ENCODE measurements at regions not wholly inside any gene's neighbourhood (a gene's known extent, or its start where the extent isn't known, plus 50 kb on each side); places are given as distances from the start of the nearest gene placed in this dataset.

DNA sequence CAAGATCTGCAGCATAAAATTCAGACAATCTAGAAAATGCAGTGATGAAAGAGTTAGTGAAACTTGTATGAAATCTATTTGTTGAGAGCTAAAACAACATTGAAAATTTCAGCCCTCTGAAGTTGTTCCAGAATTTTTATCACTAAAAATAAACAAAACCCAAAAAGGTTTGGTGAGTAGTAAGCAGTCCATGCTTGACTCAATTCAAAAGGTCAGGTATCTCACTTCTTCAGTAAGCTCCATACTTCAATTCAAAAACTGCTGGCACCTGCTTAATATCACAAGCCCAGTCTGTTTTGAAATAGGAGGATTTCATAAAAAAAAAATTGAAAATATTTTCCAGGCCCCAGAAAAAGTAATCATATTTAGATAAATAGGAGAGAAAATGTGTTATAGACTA is 894.4 kb downstream of the SLITRK5 start:
- in situ Hi-C loops (cut with MboI; ENCODE audit: low pct_unique_long_range_greater_than_20kb in 2 of 9, low sequenced_read_pairs in 9 of 9, unreplicated experiment in 9 of 9), result no loop called here
- ATAC-seq (replicated peaks in 6 of 8), result no peak
- no peak overlapping the region for H3K4me3 ChIP-seq
- no peaks in the 10 kb centered on the region for H3K4me1 ChIP-seq (replicated peaks in 1 of 2)
- H3K27ac ChIP-seq, result no peak overlapping the region

DNA sequence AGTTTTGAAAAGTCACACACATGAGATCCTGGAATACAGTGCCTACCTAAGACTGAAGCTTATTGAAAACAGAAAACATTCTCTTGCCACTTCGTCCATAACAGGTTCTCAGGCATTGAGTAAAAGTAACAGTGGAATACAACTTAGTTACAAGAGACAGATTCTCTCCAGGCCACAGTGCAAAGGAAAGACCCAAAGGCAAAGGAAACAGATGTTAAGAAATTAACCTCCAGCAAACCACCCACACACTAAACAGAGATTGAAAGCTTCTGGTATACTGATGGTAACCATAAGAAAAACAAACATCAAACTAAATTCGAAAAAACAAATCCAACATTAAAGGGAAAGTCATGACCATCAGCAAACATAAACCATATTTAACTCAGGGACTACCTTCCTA is 914.7 kb downstream of the SLITRK5 start:
- no peak for ATAC-seq (replicated peaks in 6 of 8)
- in situ Hi-C loops (cut with MboI; ENCODE audit: low pct_unique_long_range_greater_than_20kb in 2 of 9, low sequenced_read_pairs in 9 of 9, unreplicated experiment in 9 of 9), result no loop called here
- 0 to 90% (median 43%) methylated on average over 1 to 2 of the region's 2 CpGs; no CpG with 5 or more reads in 1 of the 10 experiments for WGBS, 10 experiments

DNA sequence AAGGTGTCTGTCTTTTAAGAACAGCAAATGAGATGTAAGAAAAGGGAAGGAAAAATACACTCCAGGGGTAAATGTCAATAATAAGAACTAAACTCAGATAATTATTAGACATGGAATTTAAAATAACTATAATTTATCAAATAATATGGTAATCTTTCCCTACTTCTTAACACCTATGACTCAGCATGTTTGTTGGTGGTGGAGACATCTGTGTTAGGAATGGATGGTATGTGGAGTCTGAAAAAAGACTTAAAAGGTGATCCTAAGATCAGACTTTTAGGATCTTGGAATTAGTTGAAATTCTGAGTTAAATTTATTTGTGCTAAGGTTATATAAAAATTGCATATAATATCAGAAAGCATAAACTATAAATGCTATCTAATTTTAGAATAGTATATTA is 915.1 kb downstream of the SLITRK5 start:
- no peak for ATAC-seq (replicated peaks in 6 of 8)
- Histone ChIP-seq H3K27ac (no peak overlapping the region), H3K4me3 (no peak overlapping the region), H3K4me1 (replicated peaks in 1 of 2) (no peaks in the 10 kb centered on the region)
- in situ Hi-C loops (cut with MboI; ENCODE audit: low pct_unique_long_range_greater_than_20kb in 2 of 9, low sequenced_read_pairs in 9 of 9, unreplicated experiment in 9 of 9), result no loop called here

More for the DNA sequence above, 914.7 kb downstream of the SLITRK5 start:
- H3K4me3 ChIP-seq, result no peak overlapping the region
- H3K4me1 ChIP-seq (replicated peaks in 1 of 2), result no peaks in the 10 kb centered on the region
- no peak overlapping the region for H3K27ac ChIP-seq

DNA sequence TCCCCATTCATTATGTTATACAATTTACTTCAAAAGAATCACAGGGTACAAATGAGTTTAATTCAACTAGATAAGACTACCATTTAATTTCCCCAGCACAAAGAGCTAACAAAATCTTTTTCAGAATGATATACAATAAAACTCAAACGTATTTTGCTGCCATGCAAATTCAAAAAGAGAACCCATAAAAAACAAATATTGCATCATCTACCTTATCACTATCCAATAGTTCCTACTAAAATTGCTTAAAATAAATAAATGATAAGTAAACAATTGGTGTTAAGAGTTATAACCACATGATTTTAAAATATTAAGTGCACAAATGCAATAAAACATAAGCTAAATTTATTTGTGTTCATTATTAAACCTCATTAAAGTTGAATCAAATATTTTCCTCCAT is 919.4 kb downstream of the SLITRK5 start:
- no peak overlapping the region for H3K27ac ChIP-seq
- no peaks in the 10 kb centered on the region for H3K4me1 ChIP-seq (replicated peaks in 1 of 2)
- ATAC-seq (replicated peaks in 6 of 8), result no peak
- in situ Hi-C loops (cut with MboI; ENCODE audit: low pct_unique_long_range_greater_than_20kb in 2 of 9, low sequenced_read_pairs in 9 of 9, unreplicated experiment in 9 of 9), result no loop called here
- 0 to 100% (median 70%) methylated on average over 1 of the region's 1 CpG; no CpG with 5 or more reads in 1 of the 10 experiments for WGBS, 10 experiments
- no peak overlapping the region for H3K4me3 ChIP-seq

DNA sequence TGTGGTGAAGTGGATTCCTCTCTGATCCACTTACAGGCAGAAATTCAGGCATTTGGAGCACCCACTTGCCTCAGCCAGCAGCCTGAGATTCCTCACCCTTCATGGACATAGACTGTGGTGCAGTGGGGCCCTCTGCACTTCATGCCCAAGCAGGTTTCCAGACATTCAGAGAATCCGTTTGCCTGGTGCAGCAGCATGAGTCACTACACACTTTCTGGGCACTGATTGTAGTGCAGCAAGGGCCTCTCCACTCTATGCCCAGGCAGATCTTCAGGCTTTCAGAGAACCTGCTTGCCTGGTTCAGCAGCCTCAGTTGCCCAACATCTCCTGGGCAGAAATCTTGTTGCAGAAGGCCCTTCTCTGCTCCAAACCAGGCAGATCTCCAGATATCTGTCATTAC is 920.9 kb downstream of the SLITRK5 start:
- no peak overlapping the region for H3K27ac ChIP-seq
- in situ Hi-C loops (cut with MboI; ENCODE audit: low pct_unique_long_range_greater_than_20kb in 2 of 9, low sequenced_read_pairs in 9 of 9, unreplicated experiment in 9 of 9), result no loop called here
- 14 to 86% (median 40%) methylated on average over 1 of the region's 1 CpG; no CpG with 5 or more reads in 6 of the 10 experiments for WGBS, 10 experiments
- H3K4me1 ChIP-seq (replicated peaks in 1 of 2), result no peaks in the 10 kb centered on the region
- H3K4me3 ChIP-seq, result no peak overlapping the region
- ATAC-seq (replicated peaks in 6 of 8), result no peak

DNA sequence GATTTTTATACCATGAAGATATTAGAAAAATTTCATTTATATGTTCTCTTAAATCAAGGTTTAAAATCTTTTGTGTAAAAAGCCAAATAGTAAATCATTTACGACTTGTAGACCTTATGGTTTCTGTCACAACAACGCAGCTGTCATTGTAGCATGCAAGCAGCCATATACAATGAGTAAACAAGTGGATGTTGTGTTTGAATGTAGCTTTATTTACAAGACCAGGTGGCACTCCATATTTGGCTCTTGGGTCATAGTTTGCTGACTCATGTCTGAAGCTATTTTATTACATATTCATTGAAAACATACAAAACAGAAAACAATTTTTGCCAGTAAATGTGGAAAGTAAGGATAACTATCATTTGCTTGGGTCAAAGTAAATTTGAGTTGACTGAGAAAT is 930.8 kb downstream of the SLITRK5 start:
- Histone ChIP-seq H3K27ac (no peak overlapping the region), H3K4me3 (no peak overlapping the region), H3K4me1 (replicated peaks in 1 of 2) (no peaks in the 10 kb centered on the region)
- no peak for ATAC-seq (replicated peaks in 6 of 8)
- in situ Hi-C loops (cut with MboI; ENCODE audit: low pct_unique_long_range_greater_than_20kb in 2 of 9, low sequenced_read_pairs in 9 of 9, unreplicated experiment in 9 of 9), result no loop called here
- 0 to 96% (median 83%) methylated on average over 2 of the region's 2 CpGs; no CpG with 5 or more reads in 1 of the 10 experiments for WGBS, 10 experiments

DNA sequence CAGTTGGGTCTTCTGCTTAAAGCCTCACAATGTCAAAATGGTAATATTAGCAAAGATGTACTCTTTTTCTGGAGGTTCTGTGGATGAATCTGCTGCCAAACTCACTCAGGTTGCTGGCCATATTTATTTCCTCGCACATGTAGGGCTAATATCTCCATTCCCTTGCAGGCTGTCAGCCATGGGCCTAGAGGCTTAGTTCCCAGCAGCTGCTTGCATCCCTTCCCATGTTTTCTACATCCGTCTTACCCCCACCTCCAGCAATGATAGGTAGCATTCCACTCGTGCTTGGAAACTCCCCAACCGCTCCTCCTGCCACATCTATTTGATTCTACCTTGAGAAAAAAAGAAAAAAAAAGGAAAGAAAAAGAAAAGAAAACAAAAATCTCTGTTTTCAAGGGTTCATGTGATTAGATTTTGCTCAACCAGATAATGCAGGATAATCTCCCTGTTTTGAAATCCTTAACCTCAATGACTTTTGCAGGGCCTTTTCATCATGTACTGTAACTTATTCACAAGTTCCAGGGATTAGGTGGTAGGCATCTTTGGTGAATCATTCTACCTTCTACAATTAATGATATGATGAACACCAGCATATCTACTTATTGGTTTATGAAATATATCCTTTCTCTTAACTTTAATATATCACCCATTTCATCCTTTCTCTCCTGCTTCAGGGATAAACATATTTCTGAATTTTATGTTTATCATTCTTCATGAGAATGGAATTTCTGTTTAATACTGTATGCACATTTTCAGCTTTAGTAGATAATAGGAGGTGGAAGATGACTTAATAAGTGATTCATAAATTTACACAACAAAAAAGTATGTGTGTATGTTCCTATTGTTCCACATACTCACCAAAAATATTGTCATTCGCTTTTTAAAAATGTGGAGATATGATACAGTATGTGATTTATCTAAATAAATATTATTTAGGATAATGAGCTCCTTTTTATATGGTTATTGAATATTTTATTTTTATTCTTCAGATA is 931.9 kb downstream of the SLITRK5 start:
- H3K4me3 ChIP-seq, result no peak overlapping the region
- H3K4me1 ChIP-seq (replicated peaks in 1 of 2), result no peaks in the 10 kb centered on the region
- no peak for ATAC-seq (replicated peaks in 6 of 8)
- H3K27ac ChIP-seq, result no peak overlapping the region
- in situ Hi-C loops (cut with MboI; ENCODE audit: low pct_unique_long_range_greater_than_20kb in 2 of 9, low sequenced_read_pairs in 9 of 9, unreplicated experiment in 9 of 9), result no loop called here
- WGBS, 10 experiments, result 0 to 96% (median 77%) methylated on average over 1 to 5 of the region's 5 CpGs

DNA sequence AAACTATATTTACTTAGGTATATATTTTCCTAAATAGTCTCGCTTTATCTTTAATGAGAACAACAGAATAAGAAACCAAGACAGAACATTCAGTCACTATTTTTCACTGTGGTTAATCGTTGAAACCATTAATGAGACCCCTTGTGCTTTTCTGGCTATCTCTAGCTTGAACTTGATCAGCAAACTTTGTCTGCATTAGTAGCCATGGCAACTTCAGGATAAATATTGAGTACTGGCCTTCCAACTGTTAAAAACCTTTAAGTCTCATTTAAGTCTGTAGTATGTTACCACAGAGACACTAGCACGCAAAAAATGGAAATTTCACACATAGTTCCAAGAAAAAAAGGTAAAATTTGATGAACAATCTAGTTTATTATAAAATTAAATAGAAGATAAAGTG is 946.0 kb downstream of the SLITRK5 start:
- WGBS, 10 experiments, result 7 to 100% (median 69%) methylated on average over 1 to 3 of the region's 3 CpGs
- ATAC-seq (replicated peaks in 6 of 8), result peak in 1 of 8 experiments; percentile 36
- in situ Hi-C loops (cut with MboI; ENCODE audit: low pct_unique_long_range_greater_than_20kb in 2 of 9, low sequenced_read_pairs in 9 of 9, unreplicated experiment in 9 of 9), result no loop called here

DNA sequence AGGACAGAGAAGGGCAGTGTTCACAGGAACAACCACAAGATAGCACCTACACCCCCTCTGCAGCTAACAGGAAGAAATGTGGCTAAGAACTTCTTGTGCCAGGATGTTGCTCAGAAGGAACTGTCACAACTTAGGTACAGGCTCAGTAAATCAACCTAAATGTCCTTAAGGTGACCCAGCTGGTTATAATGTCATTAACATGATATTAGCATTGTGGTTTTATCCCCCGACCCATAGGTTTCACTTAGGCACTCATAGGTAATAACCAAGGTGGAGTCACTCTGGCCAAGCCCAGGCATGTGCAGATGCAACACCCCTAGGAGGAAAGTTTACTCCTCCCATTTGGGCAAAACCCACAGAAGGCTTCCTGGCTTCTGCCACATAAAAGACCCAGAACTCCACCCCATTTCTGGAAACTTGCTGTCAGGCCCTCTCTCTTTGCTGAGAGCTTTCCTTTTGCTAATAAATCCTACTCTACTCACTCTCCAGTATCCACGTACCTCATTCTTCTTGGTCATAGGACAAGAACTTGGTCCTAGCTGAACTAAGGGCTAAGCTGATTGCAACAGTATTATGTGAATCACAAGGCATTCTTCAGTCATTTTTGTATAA is 951.3 kb downstream of the SLITRK5 start:
- no peak overlapping the region for H3K4me3 ChIP-seq
- in situ Hi-C loops (cut with MboI; ENCODE audit: low pct_unique_long_range_greater_than_20kb in 2 of 9, low sequenced_read_pairs in 9 of 9, unreplicated experiment in 9 of 9), result no loop called here
- no peaks in the 10 kb centered on the region for H3K4me1 ChIP-seq (replicated peaks in 1 of 2)
- ATAC-seq (replicated peaks in 6 of 8), result no peak
- no peak overlapping the region for H3K27ac ChIP-seq
- WGBS, 10 experiments, result 0 to 100% (median 91%) methylated on average over 1 to 2 of the region's 2 CpGs; no CpG with 5 or more reads in 3 of the 10 experiments

More for the DNA sequence above, 946.0 kb downstream of the SLITRK5 start:
- no peak overlapping the region for H3K27ac ChIP-seq
- no peak overlapping the region for H3K4me3 ChIP-seq
- no peaks in the 10 kb centered on the region for H3K4me1 ChIP-seq (replicated peaks in 1 of 2)

DNA sequence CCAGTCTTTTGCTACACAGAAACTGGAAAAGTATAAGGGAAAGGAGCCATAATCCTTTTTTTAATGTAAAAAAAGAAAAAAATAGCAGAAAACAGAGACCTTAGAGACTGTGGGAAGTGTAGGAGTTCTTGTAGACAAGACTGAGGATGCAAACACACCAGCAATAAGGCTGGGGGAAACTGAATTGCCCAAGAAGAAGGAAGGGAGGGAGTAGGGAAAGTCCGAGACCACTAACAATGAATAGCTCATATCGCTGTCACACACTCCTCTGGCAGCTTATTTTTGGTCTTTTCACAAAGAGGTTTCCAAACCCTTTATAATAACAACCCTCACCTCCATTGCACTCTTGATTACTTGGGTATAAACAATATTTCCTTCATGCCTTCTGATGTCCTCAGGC is 952.0 kb downstream of the SLITRK5 start:
- ATAC-seq (replicated peaks in 6 of 8), result no peak
- in situ Hi-C loops (cut with MboI; ENCODE audit: low pct_unique_long_range_greater_than_20kb in 2 of 9, low sequenced_read_pairs in 9 of 9, unreplicated experiment in 9 of 9), result no loop called here
- no peaks in the 10 kb centered on the region for H3K4me1 ChIP-seq (replicated peaks in 1 of 2)
- H3K4me3 ChIP-seq, result no peak overlapping the region
- 20 to 100% (median 58%) methylated on average over 1 to 2 of the region's 2 CpGs; no CpG with 5 or more reads in 2 of the 10 experiments for whole genome bisulfite sequencing, 10 experiments
- no peak overlapping the region for H3K27ac ChIP-seq

DNA sequence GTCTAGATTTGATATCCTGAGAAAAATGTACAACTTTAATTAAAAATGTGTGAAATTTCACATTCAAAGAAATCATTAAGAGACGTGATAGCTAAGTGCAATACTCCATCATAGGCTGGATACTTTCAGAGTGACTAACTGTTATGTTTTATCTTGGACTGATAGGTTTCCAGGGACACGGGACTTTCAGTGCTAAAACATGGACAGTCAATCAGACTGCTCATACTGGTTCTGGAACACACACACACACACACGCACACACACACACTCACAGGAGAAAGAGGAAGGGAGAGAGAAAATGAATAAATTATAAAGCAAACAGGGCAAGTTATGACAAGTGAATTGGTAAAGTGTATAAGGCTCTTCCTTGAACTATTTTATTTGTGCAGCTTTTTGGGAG is 955.9 kb downstream of the SLITRK5 start:
- Histone ChIP-seq H3K4me1 (replicated peaks in 1 of 2) (no peaks in the 10 kb centered on the region), H3K4me3 (no peak overlapping the region), H3K27ac (no peak overlapping the region)
- in situ Hi-C loops (cut with MboI; ENCODE audit: low pct_unique_long_range_greater_than_20kb in 2 of 9, low sequenced_read_pairs in 9 of 9, unreplicated experiment in 9 of 9), result no loop called here
- ATAC-seq (replicated peaks in 6 of 8), result no peak
- WGBS, 10 experiments, result 0 to 80% (median 47%) methylated on average over 1 to 3 of the region's 3 CpGs; no CpG with 5 or more reads in 1 of the 10 experiments

DNA sequence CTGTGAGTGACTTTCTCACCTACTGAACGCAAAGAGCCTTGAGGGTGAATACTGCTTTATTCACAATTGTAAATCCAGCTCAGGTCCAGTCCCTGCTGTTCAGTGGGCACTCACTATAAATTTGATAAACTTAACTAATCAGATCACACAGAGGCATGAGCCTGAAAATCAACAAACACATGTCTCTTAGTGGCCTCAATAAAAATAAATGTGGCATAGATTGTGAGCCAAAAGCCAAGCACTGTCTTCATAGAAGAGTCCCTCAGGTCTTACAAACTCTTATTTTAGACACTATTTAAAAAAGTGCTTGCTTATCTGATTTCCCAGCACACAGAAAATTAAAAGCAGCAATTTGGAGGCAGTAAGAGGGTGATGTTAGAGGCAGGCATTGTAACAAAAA is 957.7 kb downstream of the SLITRK5 start:
- no peak overlapping the region for H3K27ac ChIP-seq
- 40 to 83% (median 80%) methylated on average over 1 of the region's 1 CpG; no CpG with 5 or more reads in 7 of the 10 experiments for WGBS, 10 experiments
- ATAC-seq (replicated peaks in 6 of 8), result no peak
- no peaks in the 10 kb centered on the region for H3K4me1 ChIP-seq (replicated peaks in 1 of 2)
- H3K4me3 ChIP-seq, result no peak overlapping the region
- in situ Hi-C loops (cut with MboI; ENCODE audit: low pct_unique_long_range_greater_than_20kb in 2 of 9, low sequenced_read_pairs in 9 of 9, unreplicated experiment in 9 of 9), result no loop called here

DNA sequence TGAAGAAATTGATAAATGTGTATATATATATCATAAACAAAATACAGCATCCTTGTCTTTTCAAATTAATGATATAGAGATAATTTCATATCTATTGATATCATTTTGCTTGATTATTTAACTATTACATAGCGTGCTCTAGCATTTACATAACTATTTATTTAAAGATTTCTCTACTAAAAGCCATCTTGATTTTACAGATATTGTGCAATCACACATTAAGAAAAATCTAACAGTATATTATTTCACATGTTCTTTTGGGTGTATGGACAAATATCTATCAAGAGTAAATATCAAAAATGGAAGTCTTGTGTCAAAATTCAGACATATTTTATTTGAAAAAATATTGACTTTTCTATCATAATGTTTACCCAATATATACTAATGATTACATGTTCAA is 966.8 kb downstream of the SLITRK5 start:
- WGBS, 10 experiments, result 0 to 55% (median 0%) methylated on average over 1 of the region's 1 CpG; no CpG with 5 or more reads in 1 of the 10 experiments
- Histone ChIP-seq H3K27ac (no peak overlapping the region), H3K4me1 (replicated peaks in 1 of 2) (no peaks in the 10 kb centered on the region), H3K4me3 (no peak overlapping the region)
- in situ Hi-C loops (cut with MboI; ENCODE audit: low pct_unique_long_range_greater_than_20kb in 2 of 9, low sequenced_read_pairs in 9 of 9, unreplicated experiment in 9 of 9), result no loop called here
- ATAC-seq (replicated peaks in 6 of 8), result no peak
